ENCODE measurements at regions not wholly inside any gene's neighbourhood (a gene's known extent, or its start where the extent isn't known, plus 50 kb on each side); places are given as distances from the start of the nearest gene placed in this dataset.

DNA sequence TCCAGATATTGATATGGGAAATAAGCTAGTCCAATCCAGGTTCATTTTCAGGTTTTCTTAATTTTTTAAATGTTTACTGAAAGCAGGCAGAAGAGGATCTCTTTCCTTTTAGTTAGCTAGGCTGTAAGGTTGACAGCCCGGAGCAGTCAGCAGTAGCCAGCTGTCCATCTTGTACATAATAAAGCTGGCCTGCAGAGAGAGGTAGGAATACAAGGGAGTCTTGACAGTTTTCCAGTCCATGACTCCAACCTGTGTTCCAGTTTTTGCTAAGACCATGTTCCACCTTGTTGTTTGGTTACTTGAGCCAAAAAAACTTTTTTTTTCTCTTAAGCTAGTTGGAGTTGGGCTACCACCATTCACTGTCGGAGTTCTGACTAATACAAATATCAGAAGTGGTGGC is 402.7 kb upstream of the TEX13C start:
- Histone ChIP-seq H3K27me3 (ENCODE audit: control insufficient read depth in 2 of 2, insufficient read depth in 2 of 2, low read length in 2 of 2) (no peaks in the 10 kb centered on the region), H3K4me3 (replicated peaks in 1 of 3; ENCODE audit: low read depth in 2 of 3, low read length in 3 of 3) (no peak overlapping the region), H3K36me3 (replicated peaks in 1 of 2; ENCODE audit: control insufficient read depth in 1 of 2, insufficient read depth in 2 of 2, low read length in 2 of 2) (no peaks in the 10 kb centered on the region), H3K4me1 (ENCODE audit: control insufficient read depth in 1 of 2, insufficient read depth in 2 of 2, low read length in 2 of 2) (no peaks in the 10 kb centered on the region), H3K9ac (ENCODE audit: insufficient read depth, low read length, poor library complexity, severe bottlenecking) (no peak overlapping the region), H3K9me3 (replicated peaks in 1 of 2; ENCODE audit: control insufficient read depth in 1 of 2, insufficient read depth in 1 of 2, low read length in 2 of 2) (no peaks in the 10 kb centered on the region), H4K20me1 (ENCODE audit: insufficient read depth, low read length) (no peaks in the 10 kb centered on the region), H3K4me2 (replicated peaks; ENCODE audit: extremely low read depth, low read length, poor library complexity, severe bottlenecking) (no peak overlapping the region), H2AFZ (ENCODE audit: insufficient read depth, low read depth, low read length, poor library complexity, severe bottlenecking) (no peak overlapping the region), H3K79me2 (ENCODE audit: insufficient read depth, low read length) (no peaks in the 10 kb centered on the region), H3K27ac (ENCODE audit: low read depth in 1 of 2, low read length in 2 of 2) (no peak overlapping the region)
- no peak for DNase-seq
- no peak for TF ChIP-seq CTCF (IDR thresholded peaks at IDR 0.05)
- Mint-ChIP-seq H3K27me3 (ENCODE audit: low read depth in 3 of 3) (peaks cover 0 to 4% (median 0%) of the 10 kb centered on the region in 3 donors), H3K4me3 (no peak overlapping the region), H3K9me3 (no peaks in the 10 kb centered on the region), H3K36me3 (no peaks in the 10 kb centered on the region), H3K27ac (no peak overlapping the region), H3K4me1 (no peaks in the 10 kb centered on the region)
- 100% methylated on average over 1 of the region's 2 CpGs for WGBS (ENCODE audit: insufficient coverage)
- intact Hi-C loops (cut with micrococcal nuclease): no loop called here

- H3K27me3 Mint-ChIP-seq (ENCODE audit: low read depth in 3 of 3): no peaks in the 10 kb centered on the region
- no peaks in the 10 kb centered on the region for H3K36me3 ChIP-seq (replicated peaks in 1 of 2; ENCODE audit: control insufficient read depth in 1 of 2, insufficient read depth in 2 of 2, low read length in 2 of 2)
Observed at GRCh38 chrX:124925681-124926080, 394.0 kb upstream of the TEX13C start.

More at GRCh38 chrX:124925681-124926080, 394.0 kb upstream of the TEX13C start:
- Histone ChIP-seq H3K9ac (ENCODE audit: insufficient read depth, low read length, poor library complexity, severe bottlenecking) (no peak overlapping the region), H3K27ac (ENCODE audit: low read depth in 1 of 2, low read length in 2 of 2) (no peak overlapping the region), H3K4me2 (replicated peaks; ENCODE audit: extremely low read depth, low read length, poor library complexity, severe bottlenecking) (no peak overlapping the region), H3K4me3 (replicated peaks in 1 of 3; ENCODE audit: low read depth in 2 of 3, low read length in 3 of 3) (no peak overlapping the region), H3K9me3 (replicated peaks in 1 of 2; ENCODE audit: control insufficient read depth in 1 of 2, insufficient read depth in 1 of 2, low read length in 2 of 2) (no peaks in the 10 kb centered on the region), H3K79me2 (ENCODE audit: insufficient read depth, low read length) (no peaks in the 10 kb centered on the region), H3K4me1 (ENCODE audit: control insufficient read depth in 1 of 2, insufficient read depth in 2 of 2, low read length in 2 of 2) (no peaks in the 10 kb centered on the region), H4K20me1 (ENCODE audit: insufficient read depth, low read length) (no peaks in the 10 kb centered on the region), H2AFZ (ENCODE audit: insufficient read depth, low read depth, low read length, poor library complexity, severe bottlenecking) (no peak overlapping the region), H3K27me3 (ENCODE audit: control insufficient read depth in 2 of 2, insufficient read depth in 2 of 2, low read length in 2 of 2) (no peaks in the 10 kb centered on the region)
- intact Hi-C loops (cut with micrococcal nuclease): no loop called here
- no peak overlapping the region for H3K4me3 Mint-ChIP-seq
- WGBS (ENCODE audit: insufficient coverage): no CpG with 5 or more reads among the region's 1 CpG
- H3K27ac Mint-ChIP-seq: no peak overlapping the region
- no peaks in the 10 kb centered on the region for H3K36me3 Mint-ChIP-seq
- H3K9me3 Mint-ChIP-seq: peaks cover 0 to 3% (median 0%) of the 10 kb centered on the region in 7 donors
- TF ChIP-seq CTCF (IDR thresholded peaks at IDR 0.05): no peak
- DNase-seq: no peak
- no peaks in the 10 kb centered on the region for H3K4me1 Mint-ChIP-seq

Measured in CD14-positive monocyte (primary cell).